GM11168 (cell line): ENCODE measurements at regions not wholly inside any gene's neighbourhood (a gene's known extent, or its start where the extent isn't known, plus 50 kb on each side); places are given as distances from the start of the nearest gene placed in this dataset.
"Not testable (repeated sequence)": the region's sequence is repeated elsewhere in the genome, so short reads cannot be mapped to it uniquely, and the experiment has no call there.

ENCODE experiments used
- in situ Hi-C: fragments of 300-500 bp; cut with MboI; formaldehyde crosslinking; loops from one replicate; pipeline ENCODE4 v1.12.0; 2022; ENCODE audit warnings: low sequenced_read_pairs; ENCODE audit not compliant: unreplicated experiment

DNA sequence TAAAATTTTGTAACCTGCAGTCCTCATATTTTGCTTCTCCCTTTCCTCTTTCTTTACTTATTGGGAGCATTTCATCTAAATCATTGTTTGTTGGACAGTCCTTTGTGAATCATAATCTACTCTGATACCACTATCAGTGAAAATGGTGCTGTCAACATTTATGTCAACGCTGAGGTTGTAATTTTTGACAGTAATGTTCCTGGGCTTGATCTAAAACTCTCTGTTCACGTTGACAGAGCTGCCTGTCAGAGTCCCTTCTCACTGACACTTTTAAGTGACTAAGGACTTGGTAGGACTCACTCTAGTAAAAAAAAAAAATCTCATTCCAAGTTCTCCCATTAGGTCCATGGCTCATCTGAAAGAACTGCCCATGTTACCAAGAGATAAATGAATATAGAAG lies 1640.8 kb upstream of the PIK3C3 start:
- in situ Hi-C loops = no loop called here

- in situ Hi-C loops = no loop called here
These were observed 1641.9 kb upstream of the PIK3C3 start for GRCh38 chr18:40313030-40313642.

- in situ Hi-C loops = no loop called here
These were observed 1647.4 kb upstream of the PIK3C3 start for GRCh38 chr18:40307627-40308026.

DNA sequence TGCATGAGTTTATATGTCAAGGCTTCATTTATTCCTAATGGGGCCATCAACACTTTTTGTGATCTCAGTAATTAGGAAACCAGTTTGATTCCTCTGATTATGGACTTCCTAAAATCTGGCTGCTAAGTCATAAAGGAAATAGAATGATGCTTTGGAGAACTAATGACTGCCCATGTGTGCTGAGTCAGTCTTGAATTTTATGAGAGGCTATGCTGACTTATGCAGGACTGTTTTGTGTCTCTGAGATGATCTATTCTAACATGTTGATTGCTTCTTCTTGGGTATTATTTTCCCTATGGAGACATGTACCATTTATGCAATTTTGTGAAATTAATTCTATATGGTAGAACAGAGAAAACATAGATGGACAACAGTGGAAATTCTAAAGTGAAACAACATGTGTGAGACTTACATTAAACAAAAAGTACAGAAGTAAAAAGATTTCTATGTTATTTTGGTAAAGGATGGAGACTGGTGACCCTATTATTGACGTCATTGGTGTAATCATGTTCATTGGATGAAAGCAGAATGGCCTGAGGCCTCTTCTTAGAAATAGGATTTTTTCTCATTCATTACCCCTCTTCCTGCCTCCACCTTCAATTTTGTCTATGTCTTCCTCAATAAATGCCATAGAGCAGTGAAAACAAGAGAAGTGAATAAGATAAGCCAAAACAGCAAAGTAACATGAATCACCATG lies 1658.2 kb upstream of the PIK3C3 start:
- in situ Hi-C loops = no loop called here

GRCh38 chr18:40292985-40293710 lies 1661.9 kb upstream of the PIK3C3 start:
- in situ Hi-C loops = no loop called here

GRCh38 chr18:40283560-40283959 lies 1671.5 kb upstream of the PIK3C3 start:
- in situ Hi-C loops = no loop called here

DNA sequence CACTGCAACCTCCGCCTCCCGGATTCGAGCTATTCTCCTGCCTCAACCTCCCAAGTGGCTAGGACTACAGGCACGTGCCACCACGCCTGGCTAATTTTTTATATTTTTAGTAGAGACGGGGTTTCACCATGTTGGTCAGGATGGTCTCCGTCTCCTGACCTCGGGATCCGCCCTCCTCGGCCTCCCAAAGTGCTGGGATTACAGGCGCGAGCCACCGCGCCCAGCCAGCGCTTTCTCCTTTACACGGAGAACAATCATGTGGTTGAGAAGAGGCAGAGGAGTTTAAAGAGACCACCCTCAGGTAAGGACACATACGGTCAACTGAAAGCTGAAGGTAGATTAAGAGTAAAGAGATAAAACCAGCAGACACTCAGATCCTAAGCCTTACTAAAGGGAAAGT lies 1673.7 kb upstream of the PIK3C3 start:
- in situ Hi-C loops = not testable (repeated sequence)

- in situ Hi-C loops = no loop called here
These were observed 1680.3 kb upstream of the PIK3C3 start for GRCh38 chr18:40274618-40275196.

DNA sequence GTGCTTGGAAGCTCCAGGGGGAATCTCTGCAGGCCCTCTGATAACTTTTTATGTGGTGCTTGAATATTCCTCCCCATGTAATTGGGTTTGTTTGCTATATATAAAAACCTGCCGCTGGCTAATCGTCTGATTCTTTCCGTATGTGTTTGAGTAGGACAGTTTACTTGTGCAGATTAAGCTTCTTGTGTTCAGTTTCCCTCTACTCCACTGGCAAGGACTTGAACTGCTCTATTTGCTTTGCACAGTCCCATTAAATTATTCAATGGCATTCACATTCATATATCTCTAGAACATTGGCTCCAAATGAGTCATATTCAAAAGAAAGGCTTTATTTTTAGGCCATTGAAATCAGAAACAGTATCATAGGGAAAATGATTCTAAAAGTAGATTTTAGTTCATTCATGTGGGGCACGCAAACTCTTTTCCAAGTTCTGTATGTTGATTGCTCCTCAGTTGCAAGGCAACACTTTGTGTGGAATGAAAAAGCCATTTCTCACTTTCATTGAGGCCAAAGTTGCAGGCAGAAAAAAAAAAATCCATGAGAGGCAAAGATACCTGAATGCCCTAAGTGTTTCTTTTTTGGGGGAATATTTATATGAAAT lies 1682.3 kb upstream of the PIK3C3 start:
- in situ Hi-C loops = no loop called here

DNA sequence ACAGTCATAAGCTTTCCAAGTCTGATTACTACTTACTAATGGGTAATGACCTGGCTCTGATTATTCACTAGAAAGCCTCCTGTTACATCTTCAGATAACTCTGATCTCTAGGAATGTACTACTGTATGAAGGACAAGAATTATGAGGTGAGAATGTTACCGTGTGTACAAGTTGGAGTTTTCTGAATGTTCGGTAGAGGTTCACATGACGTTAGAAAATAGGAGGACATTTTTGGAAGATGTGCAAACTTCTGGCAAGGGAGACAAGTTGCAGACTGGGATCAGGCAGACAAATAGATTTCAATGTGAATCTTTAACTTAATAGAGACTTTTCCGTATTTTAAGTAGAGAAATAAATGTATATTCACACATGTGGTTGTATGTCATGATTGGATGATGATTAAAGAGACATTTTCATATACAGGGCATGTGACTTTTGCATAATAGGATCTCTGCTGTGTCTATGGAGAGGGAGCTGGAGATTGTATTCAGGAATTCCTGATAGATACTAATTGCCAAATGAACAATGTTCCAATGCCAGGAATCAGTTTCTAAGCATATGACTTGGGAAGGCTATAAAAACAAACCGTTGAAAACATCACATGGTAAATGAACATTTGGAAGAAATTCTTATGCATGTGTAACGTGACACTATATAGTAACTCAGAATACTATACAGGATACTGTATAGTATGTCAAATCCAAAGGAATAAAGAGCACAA lies 1695.8 kb upstream of the PIK3C3 start:
- in situ Hi-C loops = no loop called here

DNA sequence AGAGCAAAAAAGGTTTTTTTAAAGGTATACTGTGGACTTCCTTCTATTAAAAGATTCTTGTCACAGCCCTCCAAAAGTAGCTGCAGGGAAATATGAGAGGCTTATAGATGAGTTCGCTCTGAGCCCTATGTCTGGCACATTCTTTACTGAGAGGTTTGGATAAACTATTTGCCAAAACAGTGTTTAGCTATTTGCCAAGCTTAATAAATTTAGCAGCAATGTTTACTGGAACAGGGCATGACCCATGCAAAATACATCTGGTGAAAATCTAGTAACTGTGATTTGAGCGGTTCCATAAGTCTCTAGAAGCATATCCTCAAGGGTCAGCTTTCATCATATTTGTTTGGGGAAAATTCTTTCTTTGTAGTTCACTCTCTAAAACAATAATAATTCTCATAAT lies 1696.7 kb upstream of the PIK3C3 start:
- in situ Hi-C loops = no loop called here

DNA sequence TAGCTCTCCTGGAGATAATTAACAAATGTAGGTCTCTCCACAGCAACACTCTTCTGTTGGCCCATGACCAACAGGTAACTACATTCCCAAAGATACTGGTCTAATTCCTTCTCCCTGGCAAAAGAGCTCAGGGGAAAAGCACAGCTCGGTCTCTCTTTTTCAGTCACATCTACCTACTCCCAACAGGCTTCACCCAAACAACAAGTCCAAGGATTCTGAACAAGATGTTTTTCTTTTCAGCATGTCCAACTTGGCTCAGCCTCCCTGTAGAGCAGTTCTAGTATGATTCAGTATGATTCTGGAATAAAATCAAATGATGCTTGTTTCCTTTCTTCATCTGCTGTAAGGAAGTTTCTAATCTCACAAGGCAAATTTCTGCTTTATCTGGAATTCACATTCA lies 1704.8 kb upstream of the PIK3C3 start:
- in situ Hi-C loops = no loop called here

DNA sequence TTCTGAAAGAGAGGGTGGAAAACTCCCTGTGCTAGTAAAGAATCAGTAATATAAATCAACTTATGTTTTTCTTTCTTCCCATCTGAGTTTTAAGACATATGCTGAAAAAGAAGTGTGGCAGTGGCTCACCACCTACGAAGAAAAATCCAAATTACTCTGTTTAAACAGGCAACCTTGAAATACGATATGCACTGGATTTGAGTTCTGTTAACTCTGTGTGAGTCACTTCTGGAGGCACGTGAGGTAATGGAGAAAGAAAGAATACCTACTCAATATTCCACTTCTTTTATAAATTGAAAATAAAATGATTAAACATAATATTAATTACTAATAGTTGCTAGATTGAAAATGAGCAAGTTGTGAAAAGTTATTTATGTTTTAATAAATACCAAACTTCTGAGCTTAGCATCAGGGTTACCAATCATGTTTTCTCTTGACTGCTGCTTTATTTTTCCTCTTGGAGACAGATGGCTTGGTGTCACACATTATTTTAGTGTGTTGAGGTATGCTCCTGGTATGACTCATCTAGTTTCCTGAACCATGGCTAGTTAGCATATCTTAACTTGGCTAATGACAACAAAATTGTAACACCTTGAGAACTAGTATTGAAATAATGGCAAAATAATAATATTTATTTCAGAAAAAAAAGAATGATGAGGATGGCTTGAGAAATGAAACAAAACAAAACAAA lies 1705.5 kb upstream of the PIK3C3 start:
- in situ Hi-C loops = no loop called here

GRCh38 chr18:40245612-40246011 lies 1709.4 kb upstream of the PIK3C3 start:
- in situ Hi-C loops = not testable (repeated sequence)

DNA sequence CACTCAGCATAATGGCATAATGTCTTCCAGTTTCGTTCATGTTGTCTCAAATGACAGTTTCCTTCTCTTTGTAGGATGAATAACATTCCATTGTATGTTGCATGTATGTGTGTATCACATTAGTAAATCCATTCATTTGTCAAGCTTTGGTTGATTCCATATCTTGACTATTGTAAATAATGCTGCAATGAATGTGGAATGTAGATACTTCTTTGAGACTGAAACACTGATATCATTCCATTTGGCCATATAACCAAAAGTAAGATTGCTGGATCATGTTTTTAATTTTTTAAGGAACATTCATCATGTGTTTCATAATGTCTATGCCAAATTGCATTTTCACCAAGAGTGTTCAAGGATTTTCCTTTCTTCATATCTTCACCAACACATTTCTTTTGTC lies 1711.4 kb upstream of the PIK3C3 start:
- in situ Hi-C loops = no loop called here

DNA sequence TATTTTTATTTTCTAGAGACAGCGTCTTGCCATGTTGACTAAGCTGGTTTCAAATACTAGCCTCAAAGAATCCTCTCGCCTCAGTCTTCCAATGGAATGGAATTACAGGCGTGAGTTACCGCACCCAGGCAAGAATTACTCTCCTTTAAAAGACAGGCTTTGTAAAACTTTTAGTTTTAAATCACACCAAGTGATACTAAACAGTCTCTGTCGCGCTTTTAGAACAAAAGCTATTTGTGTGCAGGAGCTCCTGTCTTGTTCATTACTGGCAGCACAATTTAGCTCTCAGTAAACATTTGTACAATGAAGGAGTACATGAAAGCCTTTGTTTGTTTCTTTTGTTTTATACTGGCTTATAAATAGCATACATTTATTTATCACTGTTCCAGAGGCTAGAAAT lies 1719.2 kb upstream of the PIK3C3 start:
- in situ Hi-C loops = no loop called here

DNA sequence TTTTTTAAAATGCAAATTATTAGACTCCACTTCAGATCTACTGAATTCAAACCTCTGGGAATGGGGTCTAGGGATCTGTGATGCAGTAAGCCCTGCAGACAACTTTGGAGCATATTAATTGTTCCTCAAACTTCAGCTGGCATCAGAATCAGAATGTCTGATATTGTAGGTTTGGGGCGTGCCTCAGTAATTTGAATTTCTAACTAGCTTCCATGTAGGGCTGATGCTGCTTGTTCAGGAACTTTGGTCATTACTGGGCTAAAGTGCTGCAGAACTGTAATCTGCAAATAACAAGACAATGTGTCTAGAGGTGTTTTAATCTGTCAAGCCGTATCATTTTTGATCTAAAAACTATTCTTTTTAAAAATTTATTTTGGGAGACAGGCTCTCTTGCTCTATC lies 1719.7 kb upstream of the PIK3C3 start:
- in situ Hi-C loops = no loop called here

DNA sequence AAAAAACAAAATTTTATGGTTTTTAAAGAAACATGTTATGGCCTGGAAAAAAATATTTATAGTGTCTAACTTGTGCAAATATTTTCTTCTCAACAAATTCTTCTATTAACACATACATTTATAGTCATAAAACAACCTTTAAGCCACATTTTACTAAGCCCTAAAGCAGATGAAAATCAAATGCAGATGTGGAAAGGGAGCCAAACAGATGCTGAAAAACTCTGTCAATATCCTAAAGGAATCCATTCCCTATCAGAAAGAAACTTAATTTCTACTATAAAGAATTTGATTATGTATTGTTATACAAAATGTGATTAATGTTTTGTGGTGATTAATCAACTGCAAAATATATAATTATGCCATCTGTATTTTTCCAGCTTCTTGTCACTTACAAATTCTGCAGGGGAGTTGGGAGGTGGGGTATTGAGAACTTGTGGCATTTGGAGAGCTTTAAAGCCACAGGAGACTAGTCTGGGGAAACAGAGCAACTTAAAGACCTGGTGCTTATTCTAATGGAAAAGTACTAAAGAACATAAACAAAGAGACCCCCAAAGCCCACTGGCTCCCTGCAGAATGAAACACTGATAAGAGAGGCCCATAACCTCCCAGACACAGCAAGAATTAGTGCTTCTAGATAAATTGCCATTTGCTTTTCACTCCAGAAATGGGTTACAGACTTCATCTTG lies 1721.0 kb upstream of the PIK3C3 start:
- in situ Hi-C loops = no loop called here

DNA sequence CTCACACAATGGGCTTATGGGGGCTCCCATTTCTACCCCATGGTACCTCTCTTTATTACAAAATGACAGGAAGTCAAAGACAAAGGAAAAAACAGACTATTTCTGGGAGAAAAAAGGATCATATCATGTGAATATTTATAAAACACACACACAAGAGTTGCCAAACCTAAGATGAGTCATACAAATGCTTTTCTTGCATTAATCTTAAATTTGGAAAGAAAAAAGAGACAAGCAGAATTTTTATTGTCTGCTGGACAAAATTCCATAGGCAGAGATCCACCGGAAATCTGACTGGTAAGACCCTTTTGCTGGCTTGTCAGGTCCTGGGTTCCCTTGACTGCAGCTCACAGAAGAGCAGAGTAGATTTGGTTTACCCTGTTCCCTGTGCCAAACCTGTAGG lies 1732.3 kb upstream of the PIK3C3 start:
- in situ Hi-C loops = no loop called here
